ENCODE measurements at regions not wholly inside any gene's neighbourhood (a gene's known extent, or its start where the extent isn't known, plus 50 kb on each side); places are given as distances from the start of the nearest gene placed in this dataset.

DNA sequence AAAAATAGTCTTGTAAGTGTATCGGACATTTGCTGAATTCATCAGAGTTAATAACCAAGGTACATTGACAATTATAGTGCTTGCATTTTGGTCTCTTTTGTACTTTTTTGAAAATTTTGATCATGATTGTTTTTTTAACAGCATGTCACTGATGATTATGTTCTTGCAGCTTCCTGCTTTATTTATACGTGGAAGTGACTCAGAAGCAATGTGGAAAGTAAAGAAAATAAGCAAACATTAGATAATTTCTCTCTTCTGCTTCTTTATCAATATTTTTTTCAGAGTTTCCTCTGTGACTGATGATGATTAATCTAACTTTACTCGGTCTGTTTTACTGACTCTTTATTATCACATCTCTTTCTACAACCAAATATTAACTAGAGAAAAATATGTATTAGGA is 1351.9 kb downstream of the REEP3 start:
- ATAC-seq = no peak
- TF ChIP-seq CBX2 (IDR thresholded peaks at IDR 0.05; ENCODE audit: low read depth, low read length) (no peak), CBX2 (CRISPR knock-in tag; IDR thresholded peaks at IDR 0.05; ENCODE audit: low read depth) (no peak), CENPX (CRISPR knock-in tag; IDR thresholded peaks at IDR 0.05) (no peak), ZNF570 (CRISPR knock-in tag; IDR thresholded peaks at IDR 0.05; ENCODE audit: borderline replicate concordance) (no peak), ARID2 (CRISPR knock-in tag; IDR thresholded peaks at IDR 0.05; ENCODE audit: borderline replicate concordance) (no peak), ZSCAN30 (CRISPR knock-in tag; IDR thresholded peaks at IDR 0.05) (no peak), ZNF496 (CRISPR knock-in tag; IDR thresholded peaks at IDR 0.05; ENCODE audit: insufficient replicate concordance) (no peak), NFRKB (IDR thresholded peaks at IDR 0.05) (no peak), ZNF577 (CRISPR knock-in tag; IDR thresholded peaks at IDR 0.05; ENCODE audit: borderline replicate concordance, low read depth) (no peak), ZNF292 (CRISPR knock-in tag; IDR thresholded peaks at IDR 0.05; ENCODE audit: borderline replicate concordance, low read depth) (no peak), PPARG (CRISPR knock-in tag; conservative IDR thresholded peaks at IDR 0.05) (no peak), FIP1L1 (IDR thresholded peaks at IDR 0.05; ENCODE audit: borderline replicate concordance, insufficient read depth, low read depth, low read length) (no peak), ZNF672 (CRISPR knock-in tag; IDR thresholded peaks at IDR 0.05) (no peak), ZBTB20 (CRISPR knock-in tag; IDR thresholded peaks at IDR 0.05; ENCODE audit: borderline replicate concordance, low read depth) (no peak), ZNF781 (CRISPR knock-in tag; IDR thresholded peaks at IDR 0.05; ENCODE audit: borderline replicate concordance, not compliant biosample characterization) (no peak), ZNF598 (CRISPR knock-in tag; IDR thresholded peaks at IDR 0.05; ENCODE audit: borderline replicate concordance) (no peak), ZNF124 (CRISPR knock-in tag; IDR thresholded peaks at IDR 0.05) (no peak)
- TF ChIP-seq, protein P1, sequence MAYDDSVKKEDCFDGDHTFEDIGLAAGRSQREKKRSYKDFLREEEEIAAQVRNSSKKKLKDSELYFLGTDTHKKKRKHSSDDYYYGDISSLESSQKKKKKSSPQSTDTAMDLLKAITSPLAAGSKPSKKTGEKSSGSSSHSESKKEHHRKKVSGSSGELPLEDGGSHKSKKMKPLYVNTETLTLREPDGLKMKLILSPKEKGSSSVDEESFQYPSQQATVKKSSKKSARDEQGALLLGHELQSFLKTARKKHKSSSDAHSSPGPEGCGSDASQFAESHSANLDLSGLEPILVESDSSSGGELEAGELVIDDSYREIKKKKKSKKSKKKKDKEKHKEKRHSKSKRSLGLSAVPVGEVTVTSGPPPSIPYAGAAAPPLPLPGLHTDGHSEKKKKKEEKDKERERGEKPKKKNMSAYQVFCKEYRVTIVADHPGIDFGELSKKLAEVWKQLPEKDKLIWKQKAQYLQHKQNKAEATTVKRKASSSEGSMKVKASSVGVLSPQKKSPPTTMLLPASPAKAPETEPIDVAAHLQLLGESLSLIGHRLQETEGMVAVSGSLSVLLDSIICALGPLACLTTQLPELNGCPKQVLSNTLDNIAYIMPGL (CRISPR knock-in tag; IDR thresholded peaks at IDR 0.05; ENCODE audit: borderline replicate concordance in 1 of 2, low read depth in 1 of 2) = no peak
- TF ChIP-seq, protein P2, sequence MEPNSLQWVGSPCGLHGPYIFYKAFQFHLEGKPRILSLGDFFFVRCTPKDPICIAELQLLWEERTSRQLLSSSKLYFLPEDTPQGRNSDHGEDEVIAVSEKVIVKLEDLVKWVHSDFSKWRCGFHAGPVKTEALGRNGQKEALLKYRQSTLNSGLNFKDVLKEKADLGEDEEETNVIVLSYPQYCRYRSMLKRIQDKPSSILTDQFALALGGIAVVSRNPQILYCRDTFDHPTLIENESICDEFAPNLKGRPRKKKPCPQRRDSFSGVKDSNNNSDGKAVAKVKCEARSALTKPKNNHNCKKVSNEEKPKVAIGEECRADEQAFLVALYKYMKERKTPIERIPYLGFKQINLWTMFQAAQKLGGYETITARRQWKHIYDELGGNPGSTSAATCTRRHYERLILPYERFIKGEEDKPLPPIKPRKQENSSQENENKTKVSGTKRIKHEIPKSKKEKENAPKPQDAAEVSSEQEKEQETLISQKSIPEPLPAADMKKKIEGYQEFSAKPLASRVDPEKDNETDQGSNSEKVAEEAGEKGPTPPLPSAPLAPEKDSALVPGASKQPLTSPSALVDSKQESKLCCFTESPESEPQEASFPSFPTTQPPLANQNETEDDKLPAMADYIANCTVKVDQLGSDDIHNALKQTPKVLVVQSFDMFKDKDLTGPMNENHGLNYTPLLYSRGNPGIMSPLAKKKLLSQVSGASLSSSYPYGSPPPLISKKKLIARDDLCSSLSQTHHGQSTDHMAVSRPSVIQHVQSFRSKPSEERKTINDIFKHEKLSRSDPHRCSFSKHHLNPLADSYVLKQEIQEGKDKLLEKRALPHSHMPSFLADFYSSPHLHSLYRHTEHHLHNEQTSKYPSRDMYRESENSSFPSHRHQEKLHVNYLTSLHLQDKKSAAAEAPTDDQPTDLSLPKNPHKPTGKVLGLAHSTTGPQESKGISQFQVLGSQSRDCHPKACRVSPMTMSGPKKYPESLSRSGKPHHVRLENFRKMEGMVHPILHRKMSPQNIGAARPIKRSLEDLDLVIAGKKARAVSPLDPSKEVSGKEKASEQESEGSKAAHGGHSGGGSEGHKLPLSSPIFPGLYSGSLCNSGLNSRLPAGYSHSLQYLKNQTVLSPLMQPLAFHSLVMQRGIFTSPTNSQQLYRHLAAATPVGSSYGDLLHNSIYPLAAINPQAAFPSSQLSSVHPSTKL (CRISPR knock-in tag; IDR thresholded peaks at IDR 0.05) = no peak
- CTCF ChIA-PET (ENCODE audit: low intra/inter-chr PET ratio, low total read pairs) = no interaction called here

More for the DNA sequence above, 1351.9 kb downstream of the REEP3 start:
- no peaks in the 10 kb centered on the region for H3K27me3 ChIP-seq (ENCODE audit: control insufficient read depth in 1 of 2, insufficient read depth in 2 of 2, low read length in 2 of 2)
- H3K27ac ChIP-seq (ENCODE audit: extremely low read length, insufficient read depth, low read length) = no peak overlapping the region
- H3K36me3 ChIP-seq (replicated peaks in 1 of 2; ENCODE audit: control insufficient read depth in 1 of 2, insufficient read depth in 2 of 2, low read length in 2 of 2) = no peaks in the 10 kb centered on the region
- intact Hi-C loops (cut with micrococcal nuclease; ENCODE audit: unreplicated experiment) (no loop called here), in situ Hi-C loops (cut with HindIII; ENCODE audit: extremely low pct_ligation_motif_present, low pct_unique_long_range_greater_than_20kb) (no loop called here)
- H3K4me2 ChIP-seq (ENCODE audit: low read depth, low read length) = no peak overlapping the region
- 19% methylated on average over 3 of the region's 3 CpGs for WGBS (ENCODE audit: low lambda C conversion rate)
- POLR2A ChIA-PET = no interaction called here
- no peaks in the 10 kb centered on the region for H3K4me1 ChIP-seq (ENCODE audit: insufficient read depth, low read length)
- FAIRE-seq = no peak
- no TSS peak for BruUV-seq (replicated peaks)
- no peak overlapping the region for H2AFZ ChIP-seq (ENCODE audit: low read length)
- H3K9ac ChIP-seq (ENCODE audit: insufficient read depth, low read depth, low read length) = no peak overlapping the region
- H4K20me1 ChIP-seq (ENCODE audit: insufficient read depth, low read length) = no peaks in the 10 kb centered on the region
- no peak for DNase-seq (ENCODE audit: low spot score)
- H3K4me3 ChIP-seq (replicated peaks in 1 of 3; ENCODE audit: insufficient read depth in 1 of 3, low read depth in 2 of 3, low read length in 3 of 3) = no peak overlapping the region
- no peaks in the 10 kb centered on the region for H3K79me2 ChIP-seq (ENCODE audit: insufficient read depth, low read length)
- no peaks in the 10 kb centered on the region for H3K9me3 ChIP-seq (ENCODE audit: low read length)

Measured in HepG2 (cell line).